ENCODE measurements at regions not wholly inside any gene's neighbourhood (a gene's known extent, or its start where the extent isn't known, plus 50 kb on each side); places are given as distances from the start of the nearest gene placed in this dataset.

DNA sequence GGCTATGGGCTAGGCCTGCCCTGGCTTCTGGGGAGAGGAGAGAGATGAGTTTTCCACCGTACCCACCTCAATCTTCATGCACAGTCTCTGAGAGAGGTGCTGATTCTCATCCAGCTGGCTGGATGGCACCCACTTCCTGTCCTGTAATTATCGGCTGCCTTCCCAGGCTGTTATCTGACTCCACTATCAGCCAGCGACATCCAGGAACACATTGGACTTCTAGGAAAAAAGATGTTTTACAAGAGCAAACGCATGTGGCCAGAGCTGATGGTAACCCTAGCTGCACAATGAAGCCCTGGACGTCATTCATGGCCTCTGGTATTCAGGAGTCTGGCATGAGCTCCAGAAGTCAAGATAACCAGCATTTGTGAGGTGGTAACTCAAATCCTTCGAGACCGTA lies 137.4 kb downstream of the EHF start:
- intact Hi-C loops (cut with micrococcal nuclease; ENCODE audit: unreplicated experiment): no loop called here
- no peak overlapping the region for H3K4me3 ChIP-seq (ENCODE audit: low read depth, low read length, poor library complexity, severe bottlenecking)
- no peaks in the 10 kb centered on the region for H4K20me1 ChIP-seq (ENCODE audit: insufficient read depth, low read length)
- no peaks in the 10 kb centered on the region for H3K4me1 ChIP-seq (ENCODE audit: insufficient read depth, low read length, poor library complexity, severe bottlenecking)
- TF ChIP-seq, protein P1, sequence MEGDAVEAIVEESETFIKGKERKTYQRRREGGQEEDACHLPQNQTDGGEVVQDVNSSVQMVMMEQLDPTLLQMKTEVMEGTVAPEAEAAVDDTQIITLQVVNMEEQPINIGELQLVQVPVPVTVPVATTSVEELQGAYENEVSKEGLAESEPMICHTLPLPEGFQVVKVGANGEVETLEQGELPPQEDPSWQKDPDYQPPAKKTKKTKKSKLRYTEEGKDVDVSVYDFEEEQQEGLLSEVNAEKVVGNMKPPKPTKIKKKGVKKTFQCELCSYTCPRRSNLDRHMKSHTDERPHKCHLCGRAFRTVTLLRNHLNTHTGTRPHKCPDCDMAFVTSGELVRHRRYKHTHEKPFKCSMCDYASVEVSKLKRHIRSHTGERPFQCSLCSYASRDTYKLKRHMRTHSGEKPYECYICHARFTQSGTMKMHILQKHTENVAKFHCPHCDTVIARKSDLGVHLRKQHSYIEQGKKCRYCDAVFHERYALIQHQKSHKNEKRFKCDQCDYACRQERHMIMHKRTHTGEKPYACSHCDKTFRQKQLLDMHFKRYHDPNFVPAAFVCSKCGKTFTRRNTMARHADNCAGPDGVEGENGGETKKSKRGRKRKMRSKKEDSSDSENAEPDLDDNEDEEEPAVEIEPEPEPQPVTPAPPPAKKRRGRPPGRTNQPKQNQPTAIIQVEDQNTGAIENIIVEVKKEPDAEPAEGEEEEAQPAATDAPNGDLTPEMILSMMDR (conservative IDR thresholded peaks at IDR 0.05; ENCODE audit: low read length): no peak
- TF ChIP-seq EZH2phosphoT487 (IDR thresholded peaks at IDR 0.05; ENCODE audit: borderline replicate concordance, low read depth, low read length): no peak
- no peak for DNase-seq (ENCODE audit: low spot score)
- ChIA-PET CTCF (ENCODE audit: unreplicated experiment) (no interaction called here), POLR2A (no interaction called here)
- H3K79me2 ChIP-seq (ENCODE audit: insufficient read depth, low read depth, low read length): no peaks in the 10 kb centered on the region
- BruUV-seq (replicated peaks): no TSS peak
- H2AFZ ChIP-seq (ENCODE audit: low read length): no peak overlapping the region
- no peaks in the 10 kb centered on the region for H3K36me3 ChIP-seq (ENCODE audit: insufficient read depth, low read length)
- no peak overlapping the region for H3K27ac ChIP-seq (ENCODE audit: low read depth, low read length, poor library complexity, severe bottlenecking)
- no peak overlapping the region for H3K4me2 ChIP-seq (ENCODE audit: low read length)
- no peaks in the 10 kb centered on the region for H3K9me2 ChIP-seq (ENCODE audit: insufficient read depth, low read length)
- H3K9me3 ChIP-seq (ENCODE audit: low read length): no peaks in the 10 kb centered on the region

DNA sequence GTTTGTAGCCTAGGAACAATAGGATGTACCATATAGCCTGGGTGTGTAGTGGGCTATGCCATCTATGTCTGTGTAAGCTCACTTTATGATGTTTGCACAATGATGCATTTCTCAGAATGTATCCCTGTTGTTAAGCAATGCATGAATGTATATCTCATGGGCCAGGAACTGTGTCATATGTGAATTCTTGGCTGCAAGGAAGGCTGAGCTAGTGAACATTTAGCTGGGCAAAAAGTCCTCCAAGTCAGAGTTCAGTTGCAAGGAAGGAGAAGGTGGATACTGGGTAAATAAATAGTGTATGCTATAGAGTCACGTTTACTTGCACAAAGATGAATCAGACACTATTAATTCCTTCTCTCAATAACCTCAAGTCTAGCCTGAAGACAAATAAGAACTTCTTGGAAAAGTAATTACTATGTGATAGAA lies 136.1 kb downstream of the EHF start:
- BruUV-seq (replicated peaks): no TSS peak
- DNase-seq (ENCODE audit: low spot score): no peak
- no peaks in the 10 kb centered on the region for H3K4me1 ChIP-seq (ENCODE audit: insufficient read depth, low read length, poor library complexity, severe bottlenecking)
- H3K9me2 ChIP-seq (ENCODE audit: insufficient read depth, low read length): no peaks in the 10 kb centered on the region
- no peak for TF ChIP-seq EZH2phosphoT487 (IDR thresholded peaks at IDR 0.05; ENCODE audit: borderline replicate concordance, low read depth, low read length)
- TF ChIP-seq, protein P1 (conservative IDR thresholded peaks at IDR 0.05; ENCODE audit: low read length): no peak
- intact Hi-C loops (cut with micrococcal nuclease; ENCODE audit: unreplicated experiment): no loop called here
- H3K79me2 ChIP-seq (ENCODE audit: insufficient read depth, low read depth, low read length): no peaks in the 10 kb centered on the region
- no peak overlapping the region for H3K4me3 ChIP-seq (ENCODE audit: low read depth, low read length, poor library complexity, severe bottlenecking)
- H3K36me3 ChIP-seq (ENCODE audit: insufficient read depth, low read length): no peaks in the 10 kb centered on the region
- H3K27ac ChIP-seq (ENCODE audit: low read depth, low read length, poor library complexity, severe bottlenecking): no peak overlapping the region
- H4K20me1 ChIP-seq (ENCODE audit: insufficient read depth, low read length): no peaks in the 10 kb centered on the region
- no peaks in the 10 kb centered on the region for H3K9me3 ChIP-seq (ENCODE audit: low read length)
- ChIA-PET POLR2A (interaction anchor here (0.6 kb wide), 1 partner anchor 1749 kb away, joined by 3 read pairs; no protein-coding TSS in a partner anchor), CTCF (ENCODE audit: unreplicated experiment) (no interaction called here)
- H2AFZ ChIP-seq (ENCODE audit: low read length): no peak overlapping the region
- H3K4me2 ChIP-seq (ENCODE audit: low read length): no peak overlapping the region

GRCh38 chr11:34756591-34756990 lies 135.7 kb downstream of the EHF start:
- POLR2A ChIA-PET: interaction anchor here (0.6 kb wide), 1 partner anchor 1749 kb away, joined by 3 read pairs; no protein-coding TSS in a partner anchor
- Histone ChIP-seq H3K9me2 (ENCODE audit: insufficient read depth, low read length) (no peaks in the 10 kb centered on the region), H3K9me3 (ENCODE audit: low read length) (no peaks in the 10 kb centered on the region), H2AFZ (ENCODE audit: low read length) (no peak overlapping the region), H3K36me3 (ENCODE audit: insufficient read depth, low read length) (no peaks in the 10 kb centered on the region), H3K79me2 (ENCODE audit: insufficient read depth, low read depth, low read length) (no peaks in the 10 kb centered on the region), H3K4me3 (ENCODE audit: low read depth, low read length, poor library complexity, severe bottlenecking) (no peak overlapping the region), H3K4me2 (ENCODE audit: low read length) (no peak overlapping the region), H4K20me1 (ENCODE audit: insufficient read depth, low read length) (no peaks in the 10 kb centered on the region), H3K27ac (ENCODE audit: low read depth, low read length, poor library complexity, severe bottlenecking) (no peak overlapping the region), H3K4me1 (ENCODE audit: insufficient read depth, low read length, poor library complexity, severe bottlenecking) (no peaks in the 10 kb centered on the region)
- TF ChIP-seq, protein P1 (conservative IDR thresholded peaks at IDR 0.05; ENCODE audit: low read length): no peak
- TF ChIP-seq EZH2phosphoT487 (IDR thresholded peaks at IDR 0.05; ENCODE audit: borderline replicate concordance, low read depth, low read length): no peak
- CTCF ChIA-PET (ENCODE audit: unreplicated experiment): no interaction called here
- DNase-seq (ENCODE audit: low spot score): no peak
- intact Hi-C loops (cut with micrococcal nuclease; ENCODE audit: unreplicated experiment): no loop called here
- no TSS peak for BruUV-seq (replicated peaks)

Measured in OCI-LY7 (cell line).